ENCODE measurements at regions not wholly inside any gene's neighbourhood (a gene's known extent, or its start where the extent isn't known, plus 50 kb on each side); places are given as distances from the start of the nearest gene placed in this dataset.

- TF ChIP-seq EZH2phosphoT487 (IDR thresholded peaks at IDR 0.05; ENCODE audit: borderline replicate concordance, low read length) (no peak), CTCF (conservative IDR thresholded peaks at IDR 0.05; ENCODE audit: low read depth, low read length) (no peak)
Measured at GRCh38 chr10:54908019-54908418, 107.0 kb upstream of the PCDH15 start.
